Activated naive CD8-positive, alpha-beta T cell treated with anti-CD3 and anti-CD28 coated beads for 36 hours (primary cell): ENCODE measurements at regions not wholly inside any gene's neighbourhood (a gene's known extent, or its start where the extent isn't known, plus 50 kb on each side); places are given as distances from the start of the nearest gene placed in this dataset.
"Not testable (repeated sequence)": the region's sequence is repeated elsewhere in the genome, so short reads cannot be mapped to it uniquely, and the experiment has no call there.

Experiments
- DNase-seq: peaks from one replicate; pipeline ENCODE4 v3.0.0; 2021
- H3K27ac Mint-ChIP-seq: one replicate; pipeline ENCODE4 v1.8.0; 2022; ENCODE audit warnings: mild to moderate bottlenecking, moderate library complexity, mixed read lengths
- H3K27me3 Mint-ChIP-seq: one replicate; pipeline ENCODE4 v1.8.0; 2022; ENCODE audit warnings: mild to moderate bottlenecking, mixed read lengths
- H3K36me3 Mint-ChIP-seq: one replicate; pipeline ENCODE4 v1.8.0; 2021; ENCODE audit warnings: mild to moderate bottlenecking, mixed read lengths
- H3K4me1 Mint-ChIP-seq: one replicate; pipeline ENCODE4 v1.8.0; 2021; ENCODE audit warnings: mixed read lengths
- H3K4me3 Mint-ChIP-seq: one replicate; pipeline ENCODE4 v1.8.0; 2022; ENCODE audit warnings: mild to moderate bottlenecking, moderate library complexity, mixed read lengths
- H3K9me3 Mint-ChIP-seq: one replicate; pipeline ENCODE4 v1.8.0; 2022; ENCODE audit warnings: mixed read lengths

GRCh38 chr10:52945521-52945920 lies 172.9 kb upstream of the MBL2 start:
- H3K4me1 Mint-ChIP-seq, H3K9me3 Mint-ChIP-seq, H3K27me3 Mint-ChIP-seq, DNase-seq, H3K27ac Mint-ChIP-seq, H3K4me3 Mint-ChIP-seq, H3K36me3 Mint-ChIP-seq: not testable (repeated sequence)

GRCh38 chr10:52940921-52941320 lies 168.3 kb upstream of the MBL2 start:
- H3K9me3 Mint-ChIP-seq, result no peaks in the 10 kb centered on the region
- H3K27ac Mint-ChIP-seq, result no peak overlapping the region
- H3K4me1 Mint-ChIP-seq, result no peaks in the 10 kb centered on the region
- H3K36me3 Mint-ChIP-seq, result no peaks in the 10 kb centered on the region
- no peak for DNase-seq
- no peak overlapping the region for H3K4me3 Mint-ChIP-seq
- H3K27me3 Mint-ChIP-seq, result no peaks in the 10 kb centered on the region

- no peak for DNase-seq
- H3K27me3 Mint-ChIP-seq, result no peaks in the 10 kb centered on the region
- no peaks in the 10 kb centered on the region for H3K36me3 Mint-ChIP-seq
- no peak overlapping the region for H3K4me3 Mint-ChIP-seq
- no peaks in the 10 kb centered on the region for H3K4me1 Mint-ChIP-seq
- H3K27ac Mint-ChIP-seq, result no peak overlapping the region
- H3K9me3 Mint-ChIP-seq, result no peaks in the 10 kb centered on the region
These were observed 167.3 kb upstream of the MBL2 start for GRCh38 chr10:52939894-52940293.

- no peaks in the 10 kb centered on the region for H3K27me3 Mint-ChIP-seq
- H3K9me3 Mint-ChIP-seq, result no peaks in the 10 kb centered on the region
- H3K4me3 Mint-ChIP-seq, result no peak overlapping the region
- no peaks in the 10 kb centered on the region for H3K4me1 Mint-ChIP-seq
- no peak overlapping the region for H3K27ac Mint-ChIP-seq
- no peak for DNase-seq
- H3K36me3 Mint-ChIP-seq, result no peaks in the 10 kb centered on the region
These were observed 161.2 kb upstream of the MBL2 start for GRCh38 chr10:52933748-52934147.

GRCh38 chr10:52927678-52928077 lies 155.1 kb upstream of the MBL2 start:
- Mint-ChIP-seq H3K4me1 (no peaks in the 10 kb centered on the region), H3K27ac (no peak overlapping the region), H3K9me3 (peaks cover 1% of the 10 kb centered on the region), H3K4me3 (no peak overlapping the region), H3K36me3 (no peaks in the 10 kb centered on the region), H3K27me3 (no peaks in the 10 kb centered on the region)
- DNase-seq, result no peak

- Mint-ChIP-seq H3K9me3 (peaks cover 4% of the 10 kb centered on the region), H3K27ac (no peak overlapping the region), H3K4me3 (no peak overlapping the region), H3K36me3 (no peaks in the 10 kb centered on the region), H3K4me1 (no peaks in the 10 kb centered on the region), H3K27me3 (no peaks in the 10 kb centered on the region)
- DNase-seq, result no peak
These were observed 150.9 kb upstream of the MBL2 start for GRCh38 chr10:52923520-52923919.

- H3K36me3 Mint-ChIP-seq, result no peaks in the 10 kb centered on the region
- H3K27ac Mint-ChIP-seq, result no peak overlapping the region
- H3K27me3 Mint-ChIP-seq, result no peaks in the 10 kb centered on the region
- no peaks in the 10 kb centered on the region for H3K4me1 Mint-ChIP-seq
- no peak overlapping the region for H3K4me3 Mint-ChIP-seq
- no peak for DNase-seq
- peaks cover 3% of the 10 kb centered on the region for H3K9me3 Mint-ChIP-seq
These were observed 146.2 kb upstream of the MBL2 start for GRCh38 chr10:52918714-52919305.

- no peaks in the 10 kb centered on the region for H3K36me3 Mint-ChIP-seq
- no peak overlapping the region for H3K4me3 Mint-ChIP-seq
- no peak for DNase-seq
- H3K4me1 Mint-ChIP-seq, result no peaks in the 10 kb centered on the region
- H3K27me3 Mint-ChIP-seq, result no peaks in the 10 kb centered on the region
- no peak overlapping the region for H3K27ac Mint-ChIP-seq
- H3K9me3 Mint-ChIP-seq, result peaks cover 3% of the 10 kb centered on the region
These were observed 142.8 kb upstream of the MBL2 start for GRCh38 chr10:52915391-52915790.

- Mint-ChIP-seq H3K9me3 (no peaks in the 10 kb centered on the region), H3K4me3 (no peak overlapping the region), H3K36me3 (no peaks in the 10 kb centered on the region), H3K4me1 (no peaks in the 10 kb centered on the region), H3K27ac (no peak overlapping the region), H3K27me3 (no peaks in the 10 kb centered on the region)
- DNase-seq, result no peak
These were observed 138.6 kb upstream of the MBL2 start for GRCh38 chr10:52911163-52911562.

- Mint-ChIP-seq H3K4me3 (no peak overlapping the region), H3K4me1 (no peaks in the 10 kb centered on the region), H3K36me3 (no peaks in the 10 kb centered on the region), H3K27me3 (no peaks in the 10 kb centered on the region), H3K27ac (no peak overlapping the region), H3K9me3 (no peaks in the 10 kb centered on the region)
- DNase-seq, result no peak
These were observed 135.9 kb upstream of the MBL2 start for GRCh38 chr10:52908478-52908877.

GRCh38 chr10:52906046-52906445 lies 133.5 kb upstream of the MBL2 start:
- no peaks in the 10 kb centered on the region for H3K9me3 Mint-ChIP-seq
- DNase-seq, result no peak
- H3K27me3 Mint-ChIP-seq, result no peaks in the 10 kb centered on the region
- H3K4me3 Mint-ChIP-seq, result no peak overlapping the region
- no peaks in the 10 kb centered on the region for H3K4me1 Mint-ChIP-seq
- no peaks in the 10 kb centered on the region for H3K36me3 Mint-ChIP-seq
- H3K27ac Mint-ChIP-seq, result no peak overlapping the region

- no peak overlapping the region for H3K4me3 Mint-ChIP-seq
- H3K36me3 Mint-ChIP-seq, result no peaks in the 10 kb centered on the region
- H3K9me3 Mint-ChIP-seq, result no peaks in the 10 kb centered on the region
- H3K27me3 Mint-ChIP-seq, result no peaks in the 10 kb centered on the region
- no peak overlapping the region for H3K27ac Mint-ChIP-seq
- DNase-seq, result no peak
- no peaks in the 10 kb centered on the region for H3K4me1 Mint-ChIP-seq
These were observed 130.9 kb upstream of the MBL2 start for GRCh38 chr10:52903397-52903938.

GRCh38 chr10:52900593-52900992 lies 128.0 kb upstream of the MBL2 start:
- H3K9me3 Mint-ChIP-seq, result no peaks in the 10 kb centered on the region

GRCh38 chr10:52897162-52897561 lies 124.6 kb upstream of the MBL2 start:
- Mint-ChIP-seq H3K36me3 (no peaks in the 10 kb centered on the region), H3K27me3 (no peaks in the 10 kb centered on the region), H3K4me3 (no peak overlapping the region), H3K9me3 (no peaks in the 10 kb centered on the region), H3K4me1 (no peaks in the 10 kb centered on the region), H3K27ac (no peak overlapping the region)
- no peak for DNase-seq

More at GRCh38 chr10:52900593-52900992, 128.0 kb upstream of the MBL2 start:
- Mint-ChIP-seq H3K4me1 (no peaks in the 10 kb centered on the region), H3K27me3 (no peaks in the 10 kb centered on the region), H3K27ac (no peak overlapping the region), H3K36me3 (no peaks in the 10 kb centered on the region), H3K4me3 (no peak overlapping the region)
- DNase-seq, result no peak

GRCh38 chr10:52895059-52895458 lies 122.5 kb upstream of the MBL2 start:
- Mint-ChIP-seq H3K36me3 (no peaks in the 10 kb centered on the region), H3K27me3 (no peaks in the 10 kb centered on the region), H3K27ac (no peak overlapping the region), H3K4me3 (no peak overlapping the region), H3K4me1 (no peaks in the 10 kb centered on the region), H3K9me3 (no peaks in the 10 kb centered on the region)
- DNase-seq, result no peak

- H3K36me3 Mint-ChIP-seq, result no peaks in the 10 kb centered on the region
- H3K4me1 Mint-ChIP-seq, result no peaks in the 10 kb centered on the region
- H3K27me3 Mint-ChIP-seq, result no peaks in the 10 kb centered on the region
- DNase-seq, result no peak
- no peaks in the 10 kb centered on the region for H3K9me3 Mint-ChIP-seq
- H3K4me3 Mint-ChIP-seq, result no peak overlapping the region
- no peak overlapping the region for H3K27ac Mint-ChIP-seq
These were observed 117.7 kb upstream of the MBL2 start for GRCh38 chr10:52890281-52890680.
